GM23338 (cell line): ENCODE measurements at regions not wholly inside any gene's neighbourhood (a gene's known extent, or its start where the extent isn't known, plus 50 kb on each side); places are given as distances from the start of the nearest gene placed in this dataset.

ENCODE experiments used
- ATAC-seq: fragments of 200-7000 bp; cut with Tn5 transposase; 3 replicates; pipeline ENCODE4 v1.9.1; 2020
- DNase-seq: peaks from one replicate; pipeline ENCODE4 v3.0.0-alpha.2; 2015; ENCODE audit warnings: low spot score
- H2AFZ ChIP-seq: fragments of 200-600 bp; sonication (generic); 2 replicates; pipeline ENCODE4 v1.8.0; 2016; ENCODE audit warnings: antibody characterized with exemption, mild to moderate bottlenecking, moderate library complexity
- H3F3A ChIP-seq: fragments of 200-600 bp; sonication (generic); replicated peaks from 2 replicates; pipeline ENCODE4 v1.8.0; 2017; ENCODE audit warnings: antibody characterized with exemption, mixed run types, low read depth
- H3K27ac ChIP-seq: fragments of 200-600 bp; sonication (generic); 2 replicates; pipeline ENCODE4 v1.6.1; 2016; ENCODE audit warnings: low read depth
- H3K27me3 ChIP-seq: fragments of 200-600 bp; sonication (generic); 2 replicates; pipeline ENCODE4 v1.8.0; 2016; ENCODE audit warnings: mild to moderate bottlenecking, mixed run types, moderate library complexity; ENCODE audit not compliant: insufficient read depth
- H3K36me3 ChIP-seq: fragments of 200-600 bp; sonication (generic); 2 replicates; pipeline ENCODE4 v1.8.0; 2016; ENCODE audit warnings: mild to moderate bottlenecking; ENCODE audit not compliant: insufficient read depth
- H3K4me1 ChIP-seq: fragments of 200-600 bp; sonication (generic); 2 replicates; pipeline ENCODE4 v1.8.0; 2016; ENCODE audit warnings: mild to moderate bottlenecking, moderate library complexity; ENCODE audit not compliant: insufficient read depth
- H3K4me2 ChIP-seq: fragments of 200-600 bp; sonication (generic); 2 replicates; pipeline ENCODE4 v1.7.1; 2017; ENCODE audit warnings: mixed run types
- H3K4me3 ChIP-seq: fragments of 200-600 bp; sonication (generic); 2 replicates; pipeline ENCODE4 v1.6.1; 2016; ENCODE audit warnings: mixed run types
- H3K79me2 ChIP-seq: fragments of 200-600 bp; sonication (generic); replicated peaks from 2 replicates; pipeline ENCODE4 v1.8.0; 2017; ENCODE audit warnings: mild to moderate bottlenecking; ENCODE audit not compliant: insufficient read depth
- H3K9me2 ChIP-seq: fragments of 200-600 bp; sonication (generic); 2 replicates; pipeline ENCODE4 v1.8.0; 2017; ENCODE audit not compliant: insufficient read depth
- H4K20me1 ChIP-seq: fragments of 200-600 bp; sonication (generic); replicated peaks from 2 replicates; pipeline ENCODE4 v1.8.0; 2017; ENCODE audit warnings: mild to moderate bottlenecking; ENCODE audit not compliant: insufficient read depth
- H3K27ac Mint-ChIP-seq: 2 replicates; pipeline ENCODE4 v1.8.0; 2020; ENCODE audit warnings: inconsistent platforms, mild to moderate bottlenecking, moderate library complexity, mixed read lengths
- H3K27me3 Mint-ChIP-seq: 3 replicates; pipeline ENCODE4 v1.8.0; 2022; ENCODE audit warnings: low read depth, mild to moderate bottlenecking, moderate library complexity, mixed read lengths, inconsistent platforms; ENCODE audit not compliant: insufficient read depth, poor library complexity
- H3K36me3 Mint-ChIP-seq: 3 replicates; pipeline ENCODE4 v1.8.0; 2021; ENCODE audit warnings: low read depth, mild to moderate bottlenecking, inconsistent platforms, moderate library complexity, mixed read lengths
- H3K4me1 Mint-ChIP-seq: 3 replicates; pipeline ENCODE4 v1.8.0; 2020; ENCODE audit warnings: mild to moderate bottlenecking, inconsistent platforms, mixed read lengths
- H3K4me3 Mint-ChIP-seq: 3 replicates; pipeline ENCODE4 v1.8.0; 2021; ENCODE audit warnings: moderate library complexity, mild to moderate bottlenecking, inconsistent platforms, mixed read lengths
- H3K9me3 Mint-ChIP-seq: 3 replicates; pipeline ENCODE4 v1.8.0; 2020; ENCODE audit warnings: moderate library complexity, mild to moderate bottlenecking, inconsistent platforms, mixed read lengths
- EZH2phosphoT487 ChIP-seq: fragments of 200-600 bp; sonication (generic); IDR thresholded peaks from one replicate; pipeline ENCODE4 v1.8.1; 2018; ENCODE audit warnings: antibody characterized with exemption; ENCODE audit not compliant: unreplicated experiment
- JUNB ChIP-seq: IDR thresholded peaks from one replicate; pipeline ENCODE4 v1.6.1; 2016; ENCODE audit warnings: antibody characterized with exemption; ENCODE audit not compliant: unreplicated experiment
- NANOG ChIP-seq: IDR thresholded peaks from 2 replicates; pipeline ENCODE4 v1.6.1; 2016; ENCODE audit warnings: antibody characterized with exemption, borderline replicate concordance
- POLR2AphosphoS5 ChIP-seq: IDR thresholded peaks from 2 replicates; pipeline ENCODE4 v1.6.1; 2016; ENCODE audit warnings: antibody characterized with exemption, low read depth
- REST ChIP-seq: IDR thresholded peaks from one replicate; pipeline ENCODE4 v1.6.1; 2018; ENCODE audit warnings: antibody characterized with exemption; ENCODE audit not compliant: unreplicated experiment
- STAT1 ChIP-seq: IDR thresholded peaks from one replicate; pipeline ENCODE4 v1.6.1; 2016; ENCODE audit warnings: antibody characterized with exemption; ENCODE audit not compliant: unreplicated experiment
- ZNF462 ChIP-seq: fragments of 250-450 bp; sonication (Bioruptor Pico); IDR thresholded peaks from 2 replicates; pipeline ENCODE4 v1.5.0; 2020; ENCODE audit warnings: mild to moderate bottlenecking, moderate library complexity

- TF ChIP-seq ZNF462 (CRISPR knock-in tag) (no peak), EZH2phosphoT487 (no peak), JUNB (no peak), REST (no peak), NANOG (no peak), POLR2AphosphoS5 (no peak), STAT1 (no peak)
Observed at GRCh38 chr9:86526021-86526420, 171.8 kb upstream of the TUT7 start (continued).

GRCh38 chr9:86525182-86525581 lies 171.0 kb upstream of the TUT7 start:
- H3K4me1 ChIP-seq = no peaks in the 10 kb centered on the region
- no peaks in the 10 kb centered on the region; the same call in 1 of the 2 replicates for H3K9me2 ChIP-seq
- H3K27ac ChIP-seq = no peak overlapping the region
- H3K27me3 ChIP-seq = no peaks in the 10 kb centered on the region
- no peak for DNase-seq
- Mint-ChIP-seq H3K4me1 (peaks cover 6% of the 10 kb centered on the region; the same call in 2 of the 3 replicates), H3K27ac (no peak overlapping the region), H3K9me3 (no peaks in the 10 kb centered on the region), H3K36me3 (no peaks in the 10 kb centered on the region), H3K4me3 (no peak overlapping the region), H3K27me3 (peaks cover 3% of the 10 kb centered on the region)
- ATAC-seq = no peak
- TF ChIP-seq NANOG = no peak
- peak; percentile 20 for TF ChIP-seq REST
- no peaks in the 10 kb centered on the region for H3K36me3 ChIP-seq
- H3F3A ChIP-seq = no peaks in the 10 kb centered on the region
- H4K20me1 ChIP-seq = no peaks in the 10 kb centered on the region
- no peak overlapping the region for H3K4me2 ChIP-seq
- no peak overlapping the region for H3K4me3 ChIP-seq
- no peak overlapping the region for H2AFZ ChIP-seq
- H3K79me2 ChIP-seq = no peaks in the 10 kb centered on the region
